Mesenchymal stem cell (in vitro differentiated cells and primary cell): ENCODE measurements at regions not wholly inside any gene's neighbourhood (a gene's known extent, or its start where the extent isn't known, plus 50 kb on each side); places are given as distances from the start of the nearest gene placed in this dataset.
"Not testable (repeated sequence)": the region's sequence is repeated elsewhere in the genome, so short reads cannot be mapped to it uniquely, and the experiment has no call there.

Source experiments
- DNase-seq: peaks from one replicate; pipeline ENCODE4 v3.0.0-alpha.2; 2013
- H2AFZ ChIP-seq: one replicate; pipeline ENCODE4 v1.6.1; 2013; ENCODE audit warnings: low read depth, mild to moderate bottlenecking, control low read depth, inconsistent platforms, low read length, moderate library complexity
- H2AK5ac ChIP-seq: 2 replicates; pipeline ENCODE4 v1.6.1; 2013; ENCODE audit warnings: low read length, moderate library complexity, mild to moderate bottlenecking, inconsistent platforms; ENCODE audit not compliant: severe bottlenecking
- H2BK120ac ChIP-seq: one replicate; pipeline ENCODE4 v1.6.1; 2013; ENCODE audit warnings: low read depth, mild to moderate bottlenecking, inconsistent platforms, low read length, moderate library complexity
- H2BK12ac ChIP-seq, 2 experiments: one replicate each; pipeline ENCODE4 v1.6.1; 2013; ENCODE audit warnings: inconsistent platforms in 2 of 2, low read length in 2 of 2, mild to moderate bottlenecking in 2 of 2, moderate library complexity in 2 of 2, control low read depth in 1 of 2
- H2BK15ac ChIP-seq: one replicate; pipeline ENCODE4 v1.6.1; 2013; ENCODE audit warnings: mild to moderate bottlenecking, low read depth, inconsistent platforms; ENCODE audit not compliant: poor library complexity, severe bottlenecking
- H2BK5ac ChIP-seq: 2 replicates; pipeline ENCODE4 v1.6.1; 2013; ENCODE audit warnings: low read depth, mild to moderate bottlenecking, low read length, control low read depth, inconsistent platforms; ENCODE audit not compliant: poor library complexity, severe bottlenecking
- H3K14ac ChIP-seq, 2 experiments: one replicate each; pipeline ENCODE4 v1.6.1; 2013; ENCODE audit warnings: inconsistent platforms in 2 of 2, low read length in 2 of 2, control low read depth in 1 of 2, mild to moderate bottlenecking in 1 of 2, moderate library complexity in 1 of 2
- H3K18ac ChIP-seq, 2 experiments: one replicate each; pipeline ENCODE4 v1.6.1; 2013; ENCODE audit warnings: inconsistent platforms in 2 of 2, low read length in 2 of 2, control low read depth in 1 of 2, low read depth in 1 of 2, mild to moderate bottlenecking in 1 of 2
- H3K23ac ChIP-seq, 2 experiments: one replicate each; pipeline ENCODE4 v1.6.1; 2013; ENCODE audit warnings: inconsistent platforms in 2 of 2, low read length in 2 of 2, mild to moderate bottlenecking in 2 of 2, moderate library complexity in 2 of 2, control low read depth in 1 of 2
- H3K27ac ChIP-seq: 2 replicates; pipeline ENCODE4 v1.5.1; 2013; ENCODE audit warnings: mild to moderate bottlenecking, moderate library complexity, low read length, control low read depth, inconsistent platforms; ENCODE audit not compliant: poor library complexity, severe bottlenecking
- H3K27me3 ChIP-seq, 2 experiments: 2 replicates each; pipeline versions ENCODE4 v1.6.1 to v1.7.0; 2013; ENCODE audit warnings: low read length in 2 of 2, mild to moderate bottlenecking in 2 of 2, moderate library complexity in 2 of 2, control low read depth in 1 of 2, inconsistent platforms in 1 of 2; ENCODE audit not compliant: control insufficient read depth in 1 of 2, insufficient read depth in 1 of 2
- H3K36me3 ChIP-seq, 2 experiments: 2 replicates each; pipeline versions ENCODE4 v1.6.1 to v1.7.0; 2013; ENCODE audit warnings: low read length in 2 of 2, control low read depth in 1 of 2, inconsistent platforms in 1 of 2, low read depth in 1 of 2, mild to moderate bottlenecking in 1 of 2; ENCODE audit not compliant: insufficient read depth in 2 of 2, control insufficient read depth in 1 of 2
- H3K4ac ChIP-seq, 2 experiments: one replicate each; pipeline ENCODE4 v1.6.1; 2013; ENCODE audit warnings: inconsistent platforms in 2 of 2, low read length in 2 of 2, mild to moderate bottlenecking in 2 of 2, moderate library complexity in 2 of 2, control low read depth in 1 of 2, low read depth in 1 of 2
- H3K4me1 ChIP-seq: 2 replicates; pipeline ENCODE4 v1.6.1; 2013; ENCODE audit warnings: low read depth, low read length, control low read depth; ENCODE audit not compliant: control insufficient read depth, insufficient read depth
- H3K4me2 ChIP-seq: 2 replicates; pipeline ENCODE4 v1.6.1; 2013; ENCODE audit warnings: low read length, mild to moderate bottlenecking, inconsistent platforms; ENCODE audit not compliant: poor library complexity, severe bottlenecking
- H3K4me3 ChIP-seq, 2 experiments: 2 replicates each; pipeline versions ENCODE4 v1.5.1 to v1.7.0; 2013; ENCODE audit warnings: low read length in 2 of 2, mild to moderate bottlenecking in 2 of 2, control low read depth in 1 of 2, low read depth in 1 of 2; ENCODE audit not compliant: insufficient read depth in 1 of 2
- H3K79me1 ChIP-seq: replicated peaks from 2 replicates; pipeline ENCODE4 v1.6.1; 2013; ENCODE audit warnings: mild to moderate bottlenecking, control low read depth, low read length, inconsistent platforms; ENCODE audit not compliant: poor library complexity, severe bottlenecking
- H3K9ac ChIP-seq: 2 replicates; pipeline ENCODE4 v1.7.0; 2013; ENCODE audit warnings: mild to moderate bottlenecking, low read length, moderate library complexity
- H3K9me3 ChIP-seq: 2 replicates; pipeline ENCODE4 v1.7.0; 2013; ENCODE audit warnings: mild to moderate bottlenecking, low read length; ENCODE audit not compliant: control insufficient read depth
- H4K8ac ChIP-seq: one replicate; pipeline ENCODE4 v1.6.1; 2013; ENCODE audit warnings: inconsistent platforms, mild to moderate bottlenecking, low read length, moderate library complexity
- H4K91ac ChIP-seq: one replicate; pipeline ENCODE4 v1.6.1; 2013; ENCODE audit warnings: mild to moderate bottlenecking, low read length, inconsistent platforms
- WGBS: methylation state at CpG from one replicate; pipeline ENCODE4 v1.1.7; 2013; ENCODE audit warnings: mixed read lengths; 5-methylcytosine and 5-hydroxymethylcytosine counted together

GRCh38 chr3:177452831-177453450 lies 255.7 kb upstream of the TBL1XR1 start:
- Histone ChIP-seq H2BK5ac (no peak overlapping the region), H3K14ac (no peak overlapping the region), H3K4ac (peak overlapping the region in 1 of 2 experiments; percentile 67), H2AK5ac (peak overlapping the region; percentile 72), H4K91ac (no peak overlapping the region), H3K27ac (no peak overlapping the region), H3K36me3 (no peaks in the 10 kb centered on the region), H2AFZ (no peak overlapping the region), H3K4me1 (peaks cover 7% of the 10 kb centered on the region), H3K9ac (peak overlapping the region; percentile 78), H3K4me2 (no peak overlapping the region), H3K79me1 (no peaks in the 10 kb centered on the region), H3K23ac (no peak overlapping the region), H4K8ac (no peak overlapping the region), H3K9me3 (no peaks in the 10 kb centered on the region), H3K4me3 (no peak overlapping the region), H3K18ac (no peak overlapping the region), H2BK12ac (no peak overlapping the region), H2BK15ac (no peak overlapping the region), H2BK120ac (no peak overlapping the region), H3K27me3 (no peaks in the 10 kb centered on the region)
- 83% methylated on average over 6 of the region's 6 CpGs for WGBS
- DNase-seq, result no peak

GRCh38 chr3:177453451-177453844 lies 256.2 kb upstream of the TBL1XR1 start:
- no peaks in the 10 kb centered on the region for H3K27me3 ChIP-seq
- no peak overlapping the region for H3K4ac ChIP-seq
- peaks cover 6% of the 10 kb centered on the region for H3K4me1 ChIP-seq
- H2AFZ ChIP-seq, result no peak overlapping the region
- H3K27ac ChIP-seq, result no peak overlapping the region
- no peak overlapping the region for H4K91ac ChIP-seq
- no peak overlapping the region for H3K9ac ChIP-seq
- no peak for DNase-seq
- H4K8ac ChIP-seq, result no peak overlapping the region
- no peak overlapping the region for H2AK5ac ChIP-seq
- H3K79me1 ChIP-seq, result no peaks in the 10 kb centered on the region
- H3K23ac ChIP-seq, result no peak overlapping the region
- H2BK120ac ChIP-seq, result no peak overlapping the region
- H3K14ac ChIP-seq, result no peak overlapping the region
- H2BK12ac ChIP-seq, result no peak overlapping the region
- H3K18ac ChIP-seq, result no peak overlapping the region
- WGBS, result 100% methylated on average over 2 of the region's 2 CpGs
- no peak overlapping the region for H2BK15ac ChIP-seq
- no peaks in the 10 kb centered on the region for H3K36me3 ChIP-seq
- no peak overlapping the region for H3K4me2 ChIP-seq
- H2BK5ac ChIP-seq, result no peak overlapping the region
- no peaks in the 10 kb centered on the region for H3K9me3 ChIP-seq
- H3K4me3 ChIP-seq, result no peak overlapping the region

- not testable (repeated sequence) for H3K9me3 ChIP-seq, H4K91ac ChIP-seq, H4K8ac ChIP-seq, H3K36me3 ChIP-seq, H2BK12ac ChIP-seq, H3K4me3 ChIP-seq, H2BK15ac ChIP-seq, H2AK5ac ChIP-seq, H3K14ac ChIP-seq, H3K18ac ChIP-seq, H3K23ac ChIP-seq, H3K4me1 ChIP-seq, H2BK5ac ChIP-seq, H3K27me3 ChIP-seq, H2BK120ac ChIP-seq, H2AFZ ChIP-seq, H3K9ac ChIP-seq, H3K79me1 ChIP-seq, H3K4me2 ChIP-seq, H3K4ac ChIP-seq, DNase-seq, H3K27ac ChIP-seq
- WGBS, result 96% methylated on average over 1 of the region's 1 CpG
These were observed 259.9 kb upstream of the TBL1XR1 start for GRCh38 chr3:177457204-177457603.

GRCh38 chr3:177459401-177459800 lies 262.1 kb upstream of the TBL1XR1 start:
- Histone ChIP-seq H3K14ac (no peak overlapping the region), H3K9ac (peak overlapping the region; percentile 3), H3K36me3 (no peaks in the 10 kb centered on the region), H3K4me1 (peaks cover 3% of the 10 kb centered on the region), H3K4me3 (no peak overlapping the region), H3K4me2 (no peak overlapping the region), H3K18ac (peak overlapping the region in 1 of 2 experiments; percentile 34), H3K23ac (no peak overlapping the region), H4K8ac (no peak overlapping the region), H3K9me3 (no peaks in the 10 kb centered on the region), H3K27ac (peak overlapping the region; percentile 8), H2BK5ac (no peak overlapping the region), H3K4ac (no peak overlapping the region), H2BK12ac (no peak overlapping the region), H2AFZ (no peak overlapping the region), H3K79me1 (no peaks in the 10 kb centered on the region), H2BK15ac (no peak overlapping the region), H2AK5ac (no peak overlapping the region), H2BK120ac (no peak overlapping the region), H4K91ac (no peak overlapping the region), H3K27me3 (no peaks in the 10 kb centered on the region)
- peak; percentile 90 for DNase-seq
- WGBS, result 35% methylated on average over 2 of the region's 2 CpGs
